ENCODE measurements at regions not wholly inside any gene's neighbourhood (a gene's known extent, or its start where the extent isn't known, plus 50 kb on each side); places are given as distances from the start of the nearest gene placed in this dataset.

- TF ChIP-seq CTCF (IDR thresholded peaks at IDR 0.05): no peak
- ATAC-seq (no peak), DNase-seq (no peak)
- no peak overlapping the region for H3K4me3 ChIP-seq
- no peaks in the 10 kb centered on the region for H3K36me3 ChIP-seq (ENCODE audit: insufficient read depth in 1 of 2, low read depth in 1 of 2)
- no peaks in the 10 kb centered on the region for H3K4me1 ChIP-seq
- 29 to 33% (median 30%) methylated on average over 7 of the region's 7 CpGs for WGBS, 3 donors
- no peaks in the 10 kb centered on the region for H3K9me3 ChIP-seq
- intact Hi-C loops (cut with DNase I): loop anchor here in 1 of 2 donors (10.0 kb wide), 1 partner anchor 253 kb away; no protein-coding TSS in a partner anchor
- no peak overlapping the region for H3K27ac ChIP-seq
- peaks cover 0 to 24% (median 0%) of the 10 kb centered on the region in 3 donors for H3K27me3 ChIP-seq (ENCODE audit: insufficient read depth in 3 of 3, low read length in 2 of 3)
These were observed 66.7 kb upstream of the GJB5 start for GRCh38 chr1:34688006-34688741.

DNA sequence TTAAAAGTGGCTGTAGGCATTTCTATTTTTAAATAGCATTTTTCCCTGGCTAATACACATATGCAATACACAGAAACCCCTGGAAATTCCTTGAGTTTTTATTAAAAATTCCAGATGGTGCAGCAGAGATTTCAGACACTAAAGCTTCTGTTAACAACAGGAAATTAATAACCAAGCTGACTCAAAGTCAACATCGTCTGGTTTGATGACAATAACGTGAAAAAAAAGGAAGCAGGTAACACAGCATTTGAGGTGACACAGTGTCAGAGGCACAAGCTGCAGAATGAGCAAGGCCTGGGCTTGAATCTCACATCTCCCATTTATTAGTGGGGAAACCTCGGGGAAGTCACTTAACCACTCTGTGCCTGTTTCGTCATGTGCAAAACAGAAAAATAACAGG, 64.6 kb upstream of the GJB5 start:
- Histone ChIP-seq H3K27ac (no peak overlapping the region), H3K36me3 (ENCODE audit: insufficient read depth in 1 of 2, low read depth in 1 of 2) (no peaks in the 10 kb centered on the region), H3K27me3 (ENCODE audit: insufficient read depth in 3 of 3, low read length in 2 of 3) (peaks cover 0 to 24% (median 0%) of the 10 kb centered on the region in 3 donors), H3K4me1 (no peaks in the 10 kb centered on the region), H3K9me3 (no peaks in the 10 kb centered on the region), H3K4me3 (no peak overlapping the region)
- intact Hi-C loops (cut with DNase I): no loop called here
- no peak for TF ChIP-seq CTCF (IDR thresholded peaks at IDR 0.05)
- ATAC-seq (no peak), DNase-seq (no peak)
- WGBS, 3 donors: 52 to 57% (median 55%) methylated on average over 4 of the region's 4 CpGs

- intact Hi-C loops (cut with DNase I): no loop called here
- 79 to 96% (median 81%) methylated on average over 2 of the region's 2 CpGs for WGBS, 3 donors
- TF ChIP-seq CTCF (IDR thresholded peaks at IDR 0.05): no peak
- Histone ChIP-seq H3K27ac (no peak overlapping the region), H3K27me3 (ENCODE audit: insufficient read depth in 3 of 3, low read length in 2 of 3) (peaks cover 0 to 27% (median 0%) of the 10 kb centered on the region in 3 donors), H3K9me3 (no peaks in the 10 kb centered on the region), H3K4me3 (no peak overlapping the region), H3K4me1 (no peaks in the 10 kb centered on the region), H3K36me3 (ENCODE audit: insufficient read depth in 1 of 2, low read depth in 1 of 2) (no peaks in the 10 kb centered on the region)
- ATAC-seq (no peak), DNase-seq (no peak)
These were observed 61.8 kb upstream of the GJB5 start for GRCh38 chr1:34693081-34693480.

- no peak for ATAC-seq
- WGBS, 3 donors: 77 to 83% (median 79%) methylated on average over 3 of the region's 3 CpGs
- no peak for DNase-seq
- Histone ChIP-seq H3K27me3 (ENCODE audit: insufficient read depth in 3 of 3, low read length in 2 of 3) (peaks cover 0 to 27% (median 0%) of the 10 kb centered on the region in 3 donors), H3K9me3 (no peaks in the 10 kb centered on the region), H3K36me3 (ENCODE audit: insufficient read depth in 1 of 2, low read depth in 1 of 2) (no peaks in the 10 kb centered on the region), H3K4me1 (no peaks in the 10 kb centered on the region), H3K27ac (no peak overlapping the region), H3K4me3 (no peak overlapping the region)
- TF ChIP-seq CTCF (IDR thresholded peaks at IDR 0.05): no peak
- intact Hi-C loops (cut with DNase I): no loop called here
These were observed 60.5 kb upstream of the GJB5 start for GRCh38 chr1:34694383-34694782.

- Histone ChIP-seq H3K27me3 (ENCODE audit: insufficient read depth in 3 of 3, low read length in 2 of 3) (peaks cover 0 to 17% (median 0%) of the 10 kb centered on the region in 3 donors), H3K27ac (no peak overlapping the region), H3K36me3 (ENCODE audit: insufficient read depth in 1 of 2, low read depth in 1 of 2) (no peaks in the 10 kb centered on the region), H3K4me1 (no peaks in the 10 kb centered on the region), H3K9me3 (no peaks in the 10 kb centered on the region), H3K4me3 (no peak overlapping the region)
- TF ChIP-seq CTCF (IDR thresholded peaks at IDR 0.05): no peak
- DNase-seq (no peak), ATAC-seq (no peak)
- 64 to 72% (median 65%) methylated on average over 7 of the region's 7 CpGs for WGBS, 3 donors
- intact Hi-C loops (cut with DNase I): no loop called here
These were observed 59.3 kb upstream of the GJB5 start for GRCh38 chr1:34695580-34695979.
